IPS-NIHi7 (cell line): ENCODE measurements at regions not wholly inside any gene's neighbourhood (a gene's known extent, or its start where the extent isn't known, plus 50 kb on each side); places are given as distances from the start of the nearest gene placed in this dataset.

ENCODE experiments used
- DNase-seq: peaks from one replicate; pipeline ENCODE4 v3.0.0; 2012; ENCODE audit warnings: mixed read lengths; ENCODE audit errors: extremely low spot score

GRCh38 chr16:51326131-51326856, 175.2 kb upstream of the SALL1 start:
- peak; percentile 27 for DNase-seq

- no peak for DNase-seq
Measured at GRCh38 chr16:51321251-51321650, 170.2 kb upstream of the SALL1 start.

GRCh38 chr16:51317575-51317974, 166.5 kb upstream of the SALL1 start:
- DNase-seq: no peak

GRCh38 chr16:51313198-51313597, 162.1 kb upstream of the SALL1 start:
- no peak for DNase-seq

GRCh38 chr16:51312363-51313150, 161.5 kb upstream of the SALL1 start:
- no peak for DNase-seq

DNA sequence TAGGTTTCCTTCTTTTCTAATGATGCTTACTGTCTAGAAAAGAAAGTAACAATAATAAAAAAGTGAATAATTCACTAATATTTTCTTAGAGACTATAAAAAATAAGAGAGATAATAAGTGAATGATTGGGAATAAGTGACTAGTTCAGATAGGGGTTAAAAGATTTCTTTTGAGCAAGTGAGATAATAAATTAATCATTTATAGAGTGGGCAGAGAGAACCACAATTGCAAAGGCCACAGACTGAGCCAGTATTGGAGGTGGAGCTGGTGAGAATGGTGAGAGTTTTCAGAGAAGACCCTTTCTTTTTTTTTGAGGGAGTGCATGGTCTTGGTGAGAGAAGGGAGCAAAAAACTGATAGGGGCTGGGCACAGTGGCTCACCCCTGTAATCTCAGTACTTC, 159.1 kb upstream of the SALL1 start:
- DNase-seq: no peak

DNA sequence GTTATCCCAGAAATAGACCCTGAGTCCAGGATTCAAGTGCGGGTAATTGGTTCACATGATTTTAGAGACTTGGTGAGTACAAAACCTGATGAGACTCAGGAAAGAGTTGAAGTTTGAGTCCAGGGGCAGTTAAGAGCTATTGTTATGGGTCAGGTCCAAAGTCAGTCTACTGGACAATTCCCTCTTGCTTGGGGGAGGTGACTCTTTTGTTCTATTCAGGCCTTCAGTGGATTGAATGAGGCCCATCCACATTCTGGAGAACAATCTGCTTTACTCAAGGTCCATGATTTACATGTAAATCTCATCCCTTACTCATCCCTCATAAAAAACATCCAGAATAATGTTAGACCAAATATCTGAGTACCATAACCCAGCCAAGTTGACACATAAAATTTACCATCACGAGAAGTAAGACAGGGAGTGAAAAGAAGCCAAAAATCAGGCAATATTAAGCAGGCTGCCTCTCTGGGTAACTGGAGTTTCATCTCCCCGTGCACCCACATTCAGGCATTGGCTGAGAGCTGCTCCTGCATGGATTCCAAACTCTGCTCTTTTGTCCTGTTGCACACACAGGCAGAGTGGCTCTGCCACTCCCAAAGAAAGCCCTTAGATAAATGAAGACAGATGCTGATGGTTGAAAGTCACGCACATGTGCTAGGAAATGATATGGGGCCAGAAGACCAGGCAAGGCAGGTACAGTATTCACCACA, 156.0 kb upstream of the SALL1 start:
- no peak for DNase-seq

GRCh38 chr16:51306116-51306515, 155.0 kb upstream of the SALL1 start:
- no peak for DNase-seq

DNA sequence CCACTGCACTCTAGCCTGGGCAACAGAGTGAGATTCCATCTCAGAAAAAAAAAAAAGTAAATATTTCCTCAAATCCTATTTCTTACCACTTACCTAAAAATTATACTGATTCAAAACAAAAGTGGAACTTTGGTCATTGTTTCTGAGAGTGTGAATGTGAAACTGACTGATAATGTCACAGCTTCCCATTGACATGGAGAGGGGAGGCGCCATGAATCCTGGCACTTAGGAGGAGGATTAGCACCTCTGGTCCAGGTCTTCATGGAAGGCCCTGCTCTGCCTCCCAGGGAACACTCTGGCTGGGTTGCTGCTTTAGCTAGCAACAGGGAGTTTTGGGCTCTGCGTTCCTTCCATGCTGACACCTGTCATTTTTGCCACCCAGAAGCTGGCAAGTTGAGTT, 154.3 kb upstream of the SALL1 start:
- DNase-seq: no peak

GRCh38 chr16:51302042-51302441, 151.0 kb upstream of the SALL1 start:
- DNase-seq: no peak

GRCh38 chr16:51298800-51299199, 147.7 kb upstream of the SALL1 start:
- DNase-seq: no peak

GRCh38 chr16:51290442-51291285, 139.6 kb upstream of the SALL1 start:
- peak; percentile 41 for DNase-seq

DNA sequence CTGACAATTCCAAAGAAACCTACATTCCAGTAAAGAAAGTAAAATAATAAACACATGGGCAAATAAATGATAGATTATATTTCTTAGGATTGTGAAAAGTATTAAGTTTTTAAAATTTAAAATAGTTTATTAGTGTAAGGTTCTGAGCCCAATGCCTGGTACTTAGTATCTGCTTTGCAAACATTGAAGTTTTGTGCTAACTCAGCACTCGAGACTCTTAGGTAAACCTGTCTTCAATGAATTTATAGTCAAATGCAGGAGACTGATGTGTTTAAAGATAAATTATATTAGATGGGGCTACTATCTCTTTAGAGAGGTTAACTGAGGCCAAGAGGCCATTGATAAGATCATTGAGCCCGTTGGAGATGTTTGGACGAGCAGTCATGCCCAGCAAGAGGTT, 138.3 kb upstream of the SALL1 start:
- DNase-seq: no peak

GRCh38 chr16:51287121-51287755, 136.2 kb upstream of the SALL1 start:
- DNase-seq: no peak

DNA sequence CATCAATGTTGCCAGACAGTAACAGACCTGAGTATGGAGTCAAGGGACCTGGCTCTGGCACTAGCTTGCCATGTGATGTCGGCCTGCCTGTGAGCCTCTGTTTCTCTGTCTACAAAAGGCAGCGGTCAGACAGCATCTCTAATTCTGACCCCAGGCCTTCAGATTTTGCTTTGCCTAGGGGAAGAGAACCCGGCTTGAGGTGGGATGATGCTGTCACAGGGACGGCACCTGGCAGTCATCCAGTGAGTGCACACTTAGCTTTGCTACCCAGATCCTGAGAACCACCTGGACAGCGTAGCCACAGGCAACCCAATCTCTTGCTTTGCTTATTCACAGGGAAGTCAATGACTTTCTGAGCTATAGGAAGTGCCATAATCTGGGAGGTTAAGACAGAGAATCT, 135.2 kb upstream of the SALL1 start:
- no peak for DNase-seq

DNA sequence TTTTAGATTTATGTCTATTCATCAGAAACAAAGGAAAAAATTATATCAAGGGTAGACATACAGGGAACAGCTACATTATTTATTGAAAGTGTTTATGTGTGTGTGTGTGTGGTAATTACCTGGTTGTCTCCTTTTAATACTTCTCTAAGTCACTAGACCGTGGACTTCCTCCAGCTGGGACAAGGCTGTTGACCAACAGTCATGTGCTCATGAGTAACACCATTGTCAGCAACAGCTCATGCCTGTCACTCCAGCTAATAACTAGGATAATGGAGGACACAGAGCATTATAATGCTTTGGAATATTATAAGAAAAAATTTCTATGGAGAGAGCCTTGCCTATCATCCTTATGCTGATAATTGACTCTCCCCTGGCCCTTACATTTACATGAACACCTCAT, 125.3 kb upstream of the SALL1 start:
- no peak for DNase-seq

DNA sequence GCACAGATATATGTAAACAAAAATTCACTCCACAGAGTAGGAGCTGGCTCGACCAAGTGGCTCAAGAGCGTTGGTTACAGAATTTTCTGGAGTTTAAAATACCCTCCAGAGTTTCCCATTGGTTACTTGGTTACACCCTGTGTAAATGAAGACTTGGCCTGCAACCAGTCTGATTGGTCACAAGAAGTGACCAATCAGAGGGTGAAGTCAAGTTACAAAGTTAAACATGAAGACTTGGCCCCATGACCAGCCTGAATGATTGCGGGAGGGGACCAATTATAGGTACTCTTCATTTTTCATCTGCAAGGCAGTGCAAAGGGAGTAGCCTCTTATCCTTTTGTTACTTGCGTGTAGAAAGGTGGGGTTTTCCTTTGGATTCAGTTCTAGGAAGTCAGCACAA, 121.3 kb upstream of the SALL1 start:
- no peak for DNase-seq

DNA sequence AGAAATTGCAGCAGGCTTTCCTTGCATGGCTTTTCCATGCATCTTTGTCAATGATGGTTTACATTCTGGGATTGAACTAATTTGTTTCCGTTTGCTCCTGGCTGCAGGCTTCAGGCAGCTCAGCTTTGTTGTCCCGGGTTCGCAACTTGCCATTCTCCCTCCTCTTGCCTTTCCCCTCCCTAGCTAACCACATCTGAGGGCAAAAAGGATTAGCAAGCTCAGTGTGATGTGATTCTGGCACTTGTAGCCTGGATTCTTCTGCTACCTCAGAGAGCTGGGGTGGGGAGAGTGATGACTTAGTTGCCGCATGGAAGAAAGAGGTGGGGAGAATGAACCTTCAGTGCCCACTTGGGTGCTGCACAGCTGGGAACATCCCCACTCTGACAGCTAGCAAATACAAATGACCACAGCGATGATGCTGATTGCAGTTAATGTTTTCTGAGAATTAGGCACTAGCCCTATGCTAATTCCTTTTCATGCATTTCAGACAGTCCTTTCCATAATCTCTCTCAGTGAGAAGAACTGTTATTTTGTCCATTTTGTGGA, 120.2 kb upstream of the SALL1 start:
- no peak for DNase-seq

- DNase-seq: no peak
Measured at GRCh38 chr16:51268237-51268636, 117.2 kb upstream of the SALL1 start.

- no peak for DNase-seq
Measured at GRCh38 chr16:51267681-51268080, 116.6 kb upstream of the SALL1 start.

- DNase-seq: no peak
Measured at GRCh38 chr16:51262428-51262827, 111.4 kb upstream of the SALL1 start.
